Limb (tissue), 2 donors: ENCODE measurements at regions not wholly inside any gene's neighbourhood (a gene's known extent, or its start where the extent isn't known, plus 50 kb on each side); places are given as distances from the start of the nearest gene placed in this dataset.
A peak's percentile ranks its signal among the peaks of the same experiment; 100 is the strongest.

Experiments used
- DNase-seq, 2 donors: peaks; one replicate each; pipeline ENCODE4 v3.0.0-alpha.2; 2016; ENCODE audit errors: extremely low spot score in 2 of 2

DNA sequence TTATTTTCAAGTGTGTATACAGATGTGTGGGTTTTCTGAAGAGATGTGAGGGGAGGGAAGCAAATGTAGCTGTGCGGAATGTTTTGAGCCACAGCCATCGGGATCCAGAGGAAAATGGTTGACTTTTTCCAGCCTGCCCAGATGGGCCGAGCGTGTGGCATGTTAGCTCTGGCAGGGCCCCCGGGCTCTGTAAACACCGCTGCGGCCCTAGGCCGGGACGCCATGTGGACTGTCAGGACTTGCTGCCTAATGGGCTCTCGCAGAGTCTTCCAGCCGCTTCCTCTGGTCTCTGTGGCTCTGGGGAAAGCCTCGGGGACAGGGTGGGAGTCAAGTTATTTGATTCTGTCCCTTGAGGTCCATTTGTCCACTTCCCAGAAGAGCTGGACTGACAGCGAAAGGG lies 109.6 kb upstream of the PTCH1 start:
- DNase-seq = no peak

DNA sequence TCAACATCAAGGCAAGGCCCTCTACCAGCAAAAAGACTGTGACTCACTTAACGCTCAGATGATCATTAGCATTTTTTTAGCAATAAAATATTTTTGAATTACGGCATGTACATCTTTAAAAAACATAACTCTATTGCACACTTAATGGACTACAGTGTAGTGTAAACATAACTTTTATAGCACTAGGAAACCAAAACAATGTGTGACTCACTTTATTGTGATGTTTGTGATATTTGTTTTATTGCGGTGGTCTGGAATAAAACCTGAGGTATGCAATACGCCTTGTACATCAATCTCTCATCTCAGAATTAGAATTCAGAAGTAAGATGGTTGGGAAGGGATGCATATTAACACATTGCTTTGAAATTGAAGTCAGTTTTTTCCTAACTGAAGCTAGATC lies 106.9 kb upstream of the PTCH1 start:
- no peak for DNase-seq

DNA sequence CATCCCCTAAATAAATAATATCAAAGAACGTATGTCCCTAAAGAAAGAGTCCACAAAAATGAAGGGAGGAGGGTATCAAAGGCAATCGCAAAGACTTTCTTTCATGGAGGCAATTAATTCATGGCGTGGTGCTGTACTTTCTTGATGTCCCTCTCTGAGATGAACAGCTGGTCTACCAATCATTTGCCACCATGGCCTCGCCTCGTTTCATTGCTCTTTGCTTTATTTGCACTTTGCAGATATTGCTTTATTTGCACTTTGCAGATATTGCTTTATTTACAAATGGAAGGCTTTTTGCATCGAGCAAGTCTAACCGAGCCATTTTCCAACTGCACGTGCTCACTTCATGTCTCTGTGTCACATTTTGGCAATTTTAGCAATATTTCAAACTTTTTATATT lies 104.0 kb upstream of the PTCH1 start:
- no peak for DNase-seq

DNA sequence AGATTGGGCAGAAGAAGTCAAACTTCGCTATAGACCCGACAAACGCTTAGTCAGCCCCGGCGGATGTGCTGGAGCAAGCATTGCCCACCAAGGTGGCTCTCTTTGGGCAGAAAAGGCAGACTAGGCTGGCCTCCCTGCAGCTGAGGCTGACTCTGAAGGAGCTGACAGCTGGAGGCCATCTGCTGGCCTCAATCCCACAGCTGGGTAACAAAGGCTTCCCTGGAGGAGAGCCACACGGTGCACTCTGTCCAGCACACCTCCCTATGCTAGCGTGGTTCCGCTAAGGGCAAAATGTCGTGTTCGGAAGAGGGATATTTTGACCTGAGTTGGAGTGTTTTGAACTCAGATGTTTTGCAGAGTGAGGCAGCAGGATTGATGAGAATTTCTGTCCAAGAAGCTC lies 103.5 kb upstream of the PTCH1 start:
- DNase-seq = no peak

DNA sequence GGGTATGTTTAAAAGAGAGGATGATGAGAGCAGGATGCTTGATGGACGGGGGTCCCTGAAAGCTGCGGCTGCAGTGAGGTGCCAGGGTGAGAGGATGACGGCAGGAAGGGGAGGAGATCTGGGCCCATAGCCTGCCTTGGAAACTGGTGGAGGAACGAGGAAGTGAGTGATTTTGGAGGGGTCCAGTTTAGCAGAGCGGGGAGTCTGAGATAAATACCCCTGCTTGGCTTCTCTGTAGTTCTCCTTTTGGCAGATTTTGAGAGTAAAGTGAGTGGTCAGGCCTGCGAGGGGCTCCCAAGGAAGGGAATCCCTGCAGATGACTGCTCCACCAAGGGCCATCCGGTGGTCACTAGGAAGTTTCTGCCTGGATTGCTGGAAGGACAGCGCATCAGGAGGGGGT lies 98.5 kb upstream of the PTCH1 start:
- DNase-seq = no peak

DNA sequence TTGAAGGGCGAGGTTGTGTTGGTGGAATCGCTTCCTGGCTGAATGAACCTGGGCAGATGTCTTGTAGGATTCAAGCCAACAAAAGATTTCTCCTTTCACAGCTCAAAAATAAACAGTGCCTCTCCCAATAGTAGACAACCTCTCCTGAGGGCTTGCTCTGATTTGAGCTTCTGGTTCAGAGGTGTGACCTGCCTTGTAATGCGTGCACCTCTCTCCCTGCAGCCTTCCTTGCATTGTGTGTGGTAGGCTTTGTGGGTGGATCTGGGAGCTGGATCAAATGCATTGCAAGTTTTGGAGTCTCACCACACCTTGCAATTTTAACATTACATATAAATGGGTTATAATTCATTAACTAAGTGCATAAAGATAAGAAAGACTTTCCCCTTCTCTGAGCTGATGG lies 96.9 kb upstream of the PTCH1 start:
- no peak for DNase-seq

DNA sequence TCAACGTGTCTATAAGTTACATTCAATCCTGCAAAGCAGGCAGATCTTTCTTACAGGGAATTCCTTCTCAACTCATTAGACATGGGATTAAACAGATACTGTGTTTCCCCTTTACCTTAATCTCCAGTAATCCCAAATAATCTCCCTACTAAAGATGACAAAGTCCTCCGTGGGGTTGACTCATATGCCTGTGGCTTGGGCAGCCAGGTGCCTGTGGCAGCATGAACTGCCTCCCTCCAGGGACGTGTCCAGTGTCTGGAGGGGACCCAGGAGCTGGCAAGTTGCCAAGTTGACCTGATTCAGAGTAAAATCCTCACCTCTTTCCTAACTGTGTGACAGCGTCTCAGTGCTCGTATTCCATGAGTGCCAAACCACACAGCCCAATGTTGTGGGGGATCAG lies 94.6 kb upstream of the PTCH1 start:
- DNase-seq = no peak

DNA sequence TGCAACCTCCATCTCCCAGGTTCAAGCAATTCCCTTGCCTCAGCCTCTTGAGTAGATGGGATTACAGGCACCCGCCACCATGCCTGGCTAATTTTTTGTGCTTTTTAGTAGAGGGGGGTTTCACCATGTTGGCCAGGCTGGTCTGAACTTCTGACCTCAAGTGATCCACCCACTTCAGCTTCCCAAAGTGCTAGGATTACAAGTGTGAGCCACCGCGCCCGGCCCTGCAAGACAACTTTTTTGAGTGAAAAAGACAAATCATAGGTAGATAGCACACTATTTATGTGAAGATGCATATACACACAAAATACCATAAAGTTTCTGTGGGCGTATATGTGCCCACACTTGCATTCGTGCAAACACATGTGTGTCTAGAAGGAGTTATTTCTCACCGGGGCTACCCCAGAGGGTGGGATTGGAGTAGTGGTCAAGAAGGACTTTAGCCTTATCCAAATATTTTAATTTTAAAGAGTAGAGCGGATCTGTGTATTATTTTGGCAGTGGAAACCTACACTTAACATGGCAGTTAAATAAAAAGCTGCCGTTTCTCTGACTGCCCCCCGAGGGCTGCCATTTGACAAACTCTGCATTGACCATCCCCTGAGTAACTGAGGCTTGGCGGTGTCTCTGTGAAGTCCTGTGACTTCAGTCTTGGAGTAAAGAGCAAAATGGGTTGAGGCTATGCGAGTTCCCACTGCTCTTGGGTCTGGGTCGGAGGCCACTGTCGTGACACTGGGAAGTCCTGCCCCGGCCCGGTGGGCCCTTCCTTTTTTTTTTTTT lies 93.4 kb upstream of the PTCH1 start:
- DNase-seq = no peak

DNA sequence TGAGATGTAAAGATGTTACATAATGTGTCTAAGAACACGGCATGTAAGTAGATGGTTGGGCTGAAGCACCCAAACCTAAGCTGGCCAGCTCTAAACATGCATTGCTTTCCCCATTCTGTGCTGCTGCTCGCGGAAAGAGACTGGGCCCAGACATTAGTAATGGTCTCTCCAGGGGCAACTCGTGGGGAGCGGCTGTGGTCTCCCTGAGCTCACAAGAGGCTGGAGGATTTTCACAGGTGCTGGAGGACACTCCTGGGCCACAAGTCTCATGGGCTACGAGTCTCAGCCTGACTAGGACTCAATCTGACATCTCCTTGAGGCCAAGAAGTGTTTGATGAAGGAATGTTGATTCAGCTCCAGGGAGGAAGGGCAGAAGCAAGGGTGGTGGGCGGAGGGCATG lies 92.7 kb upstream of the PTCH1 start:
- DNase-seq = no peak

DNA sequence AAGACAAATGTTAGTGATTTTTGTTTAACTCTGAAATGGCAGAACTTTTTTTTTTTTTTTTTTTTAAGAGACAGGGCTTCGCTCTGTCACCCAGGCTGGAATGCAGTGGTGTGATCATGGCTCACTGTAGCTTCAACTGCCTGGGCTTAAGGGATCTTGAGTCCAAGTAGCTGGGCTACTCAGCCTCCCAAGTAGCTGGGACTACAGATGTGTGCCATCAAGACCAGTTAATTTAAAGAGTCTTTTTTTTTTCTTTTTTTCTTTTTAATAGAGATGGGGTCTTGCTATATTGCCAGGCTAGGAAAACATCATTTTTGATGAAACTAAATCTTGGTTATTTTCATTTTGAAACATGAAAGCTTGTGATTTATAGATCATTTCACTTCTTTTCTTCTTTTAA lies 91.6 kb upstream of the PTCH1 start:
- DNase-seq = no peak

DNA sequence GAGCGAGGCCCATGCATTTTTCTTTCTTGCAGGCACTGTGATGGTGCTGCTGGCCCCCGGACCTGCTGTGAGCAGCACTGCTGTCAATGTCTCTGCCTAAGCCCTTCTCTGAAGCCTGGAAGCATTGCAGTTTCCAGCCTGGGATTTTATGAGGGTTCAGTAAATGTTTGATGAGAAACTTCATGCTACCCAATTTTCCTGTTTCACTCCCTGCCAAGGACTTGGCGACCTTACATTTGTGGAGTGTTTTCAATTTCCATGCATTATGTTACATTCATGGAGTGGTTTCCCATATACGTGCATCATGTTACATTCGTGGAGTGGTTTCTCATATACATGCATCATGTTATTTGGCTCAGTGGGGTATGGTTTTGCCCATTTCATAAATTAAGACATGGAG lies 90.7 kb upstream of the PTCH1 start:
- DNase-seq = no peak

DNA sequence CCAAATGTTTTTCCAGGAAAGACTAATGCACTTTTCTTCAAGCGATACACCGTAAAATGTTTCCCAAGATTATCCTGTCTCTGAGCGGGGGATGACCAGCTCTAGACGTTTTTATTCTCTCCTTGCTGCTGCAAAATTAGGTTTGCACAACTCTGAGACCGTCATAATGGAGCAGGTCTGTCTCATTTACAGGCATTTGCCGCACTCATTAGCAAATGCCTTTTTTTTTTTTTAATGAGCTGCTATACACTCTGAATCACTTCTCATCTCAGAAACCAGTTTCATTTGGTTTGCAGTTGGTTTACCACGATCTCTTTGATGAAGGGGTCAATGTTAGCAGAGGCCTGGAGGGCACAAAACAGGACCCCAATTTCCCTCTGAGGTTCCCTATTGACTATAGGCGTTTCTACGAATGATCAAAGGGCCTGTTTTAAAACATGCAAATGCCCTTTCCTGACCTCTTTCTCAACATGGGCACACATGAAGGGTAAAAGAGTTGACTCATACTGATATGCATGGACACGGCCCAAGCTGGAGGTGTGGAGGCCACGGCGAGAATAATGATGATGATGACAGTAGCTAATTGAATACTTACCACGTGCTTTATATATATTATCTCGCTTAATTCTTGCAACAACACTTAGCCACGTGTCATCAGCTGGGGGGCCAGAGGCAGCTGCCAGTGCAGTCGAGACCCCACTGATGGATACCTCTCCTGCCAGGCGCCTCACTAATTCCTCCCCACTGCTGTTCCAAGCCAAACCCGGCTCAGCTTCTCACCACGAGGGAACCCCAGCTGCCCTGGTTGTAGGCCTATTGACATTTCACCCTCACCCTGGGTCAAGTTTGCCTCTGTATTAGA lies 89.9 kb upstream of the PTCH1 start:
- DNase-seq = no peak

DNA sequence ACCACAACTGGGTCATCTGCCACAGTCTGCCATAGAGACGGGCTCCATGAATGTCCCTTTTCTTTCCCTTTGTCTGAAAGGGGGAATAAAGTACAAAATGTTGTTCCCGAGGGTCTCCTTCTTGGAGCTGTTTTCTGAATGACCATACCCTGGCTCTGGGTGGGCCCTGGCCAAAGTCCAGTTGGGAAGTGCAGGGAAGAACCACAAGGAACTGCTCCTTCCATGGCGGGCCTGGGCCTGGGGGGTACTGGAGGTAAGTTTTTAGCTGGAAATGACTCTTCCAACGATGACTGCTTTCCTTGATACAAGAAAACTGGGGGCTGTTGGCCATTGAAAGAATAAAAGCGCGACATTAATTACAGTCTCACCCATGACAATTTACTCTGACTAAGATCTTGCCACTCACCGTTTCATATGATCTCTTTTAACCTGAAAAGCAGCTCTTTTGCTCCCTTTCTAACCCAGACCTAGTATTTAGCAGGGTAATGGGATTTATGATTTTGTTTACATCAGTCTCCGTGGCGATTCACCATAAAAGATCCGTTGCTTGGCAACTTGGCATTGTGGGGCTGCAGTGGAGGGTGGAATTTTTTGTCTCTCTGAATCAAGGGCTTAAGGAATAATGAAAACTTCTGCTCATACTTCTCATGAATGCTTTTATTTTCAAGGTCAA lies 89.2 kb upstream of the PTCH1 start:
- DNase-seq = peak; percentile 60 to 83

DNA sequence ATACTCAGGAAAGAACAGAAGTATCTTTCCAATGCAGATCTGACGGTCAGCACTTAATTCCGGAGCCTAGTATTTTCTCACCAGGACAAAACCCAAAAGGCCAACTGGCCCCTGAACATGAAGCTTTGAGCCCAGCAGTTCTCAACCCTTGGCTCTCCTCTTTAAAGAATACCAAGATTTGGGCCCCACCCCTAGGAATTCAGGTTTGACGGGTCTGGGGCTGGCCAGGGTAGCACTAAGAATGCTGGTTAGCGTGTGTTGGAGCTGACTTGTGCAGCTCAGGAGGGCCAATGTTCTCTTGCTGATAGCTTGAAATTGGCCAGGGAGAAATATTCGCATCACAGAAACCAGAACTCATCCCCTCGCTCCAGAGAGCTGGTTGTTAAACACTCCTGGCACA lies 88.3 kb upstream of the PTCH1 start:
- DNase-seq = no peak

DNA sequence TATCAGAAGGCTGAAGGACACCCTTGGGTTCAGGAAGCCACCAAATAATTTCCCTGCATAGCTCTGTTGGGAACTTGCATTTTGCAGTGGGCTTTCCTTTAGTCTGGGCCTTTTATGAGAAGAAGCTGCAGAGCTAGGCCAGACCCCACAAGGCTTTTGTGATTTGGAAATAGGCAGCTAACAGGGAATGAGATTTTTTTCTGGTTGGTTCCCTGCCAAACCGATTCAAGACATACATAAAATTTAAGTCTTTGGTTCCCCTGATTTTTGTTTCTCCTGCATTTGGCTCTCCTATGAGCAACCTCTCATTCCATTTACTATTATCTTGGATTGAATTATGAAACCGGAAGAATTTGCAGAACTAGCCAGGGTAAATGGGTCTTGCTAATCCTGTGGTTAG lies 81.5 kb upstream of the PTCH1 start:
- no peak for DNase-seq

DNA sequence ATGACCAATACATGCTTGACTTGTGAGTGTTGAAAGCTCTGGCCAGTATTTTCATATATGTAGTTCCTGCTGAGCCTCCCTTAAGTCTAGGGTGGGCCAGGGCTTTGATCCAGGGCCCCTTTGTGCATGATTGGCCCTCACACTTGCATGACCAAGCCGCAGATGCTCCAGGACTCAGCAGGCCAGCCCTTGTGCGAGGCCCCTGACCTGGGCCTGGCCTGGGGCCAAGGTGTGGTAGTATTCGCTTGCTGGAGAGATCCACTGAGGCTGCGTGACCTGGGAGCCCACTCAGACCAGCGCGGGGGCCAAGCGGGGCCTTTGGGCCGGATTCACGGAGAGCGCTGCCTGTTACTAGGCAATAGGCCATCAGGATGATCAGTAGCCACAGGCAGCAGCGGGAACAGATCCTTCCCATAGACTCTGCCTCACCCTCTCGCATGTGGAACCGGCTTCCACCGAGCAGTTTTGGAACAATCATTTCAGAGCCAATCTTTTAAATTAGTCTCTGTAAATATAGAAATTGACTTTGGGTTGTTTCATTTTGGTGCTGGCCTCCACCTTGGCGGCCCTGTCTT lies 79.0 kb upstream of the PTCH1 start:
- no peak for DNase-seq

DNA sequence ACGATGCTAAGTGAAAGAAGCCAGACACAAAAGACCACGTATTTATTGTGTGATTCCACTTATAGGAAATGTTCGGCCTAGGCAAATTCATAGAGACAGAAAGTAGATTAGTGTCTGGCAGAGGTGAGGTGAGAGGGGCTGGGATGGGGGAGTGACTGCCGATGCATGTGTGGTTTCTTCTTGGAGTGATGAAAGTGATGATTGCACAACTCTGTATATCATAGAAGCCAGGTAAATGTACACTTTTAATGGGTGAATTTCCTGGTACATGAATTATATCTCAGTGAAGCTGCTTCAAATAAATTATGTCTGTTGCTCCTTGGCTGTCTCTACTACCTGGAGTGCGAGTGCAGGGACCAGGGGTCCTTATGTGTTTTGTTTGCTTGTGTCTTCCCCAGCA lies 76.2 kb upstream of the PTCH1 start:
- DNase-seq = no peak

DNA sequence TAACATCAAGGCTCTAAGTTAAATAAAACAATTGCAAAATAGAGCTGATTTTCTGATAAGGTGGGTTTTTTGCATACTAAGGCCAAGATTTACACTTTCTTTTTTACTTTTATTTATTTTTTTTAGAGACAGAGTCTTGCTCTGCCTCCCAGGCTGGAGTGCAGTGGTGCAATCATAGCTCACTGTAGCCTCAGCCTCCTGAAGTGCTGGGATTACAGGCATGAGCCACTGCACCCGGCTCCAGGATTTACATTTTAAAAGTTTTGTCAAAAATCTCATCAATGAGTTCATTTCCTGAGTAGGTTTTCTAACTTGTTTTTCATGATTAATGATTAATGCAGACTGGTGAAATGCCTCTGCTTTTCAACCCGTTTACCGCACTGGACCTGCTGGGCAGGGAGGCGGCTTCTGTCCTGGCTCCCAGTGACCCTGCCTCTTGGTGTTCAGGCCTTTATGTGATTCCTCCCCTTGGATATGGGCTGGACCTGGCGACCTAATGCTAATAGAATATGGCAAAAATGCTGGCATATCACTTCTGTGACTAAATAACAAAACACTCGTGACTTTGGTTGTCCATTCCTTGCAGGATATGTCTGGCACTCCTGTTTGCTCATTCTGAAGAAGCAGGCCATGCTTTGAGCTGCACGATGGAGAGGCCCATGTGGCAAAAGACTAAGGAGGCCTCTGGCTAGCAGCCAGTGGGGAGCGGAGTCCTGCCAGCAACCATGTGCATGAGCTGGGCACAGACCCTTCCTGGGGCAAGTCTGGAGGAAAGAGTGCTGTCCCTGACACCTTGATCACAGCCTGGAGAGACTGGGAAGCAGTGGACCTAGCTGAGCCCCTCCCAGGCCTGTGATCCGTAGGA lies 72.2 kb upstream of the PTCH1 start:
- no peak for DNase-seq

DNA sequence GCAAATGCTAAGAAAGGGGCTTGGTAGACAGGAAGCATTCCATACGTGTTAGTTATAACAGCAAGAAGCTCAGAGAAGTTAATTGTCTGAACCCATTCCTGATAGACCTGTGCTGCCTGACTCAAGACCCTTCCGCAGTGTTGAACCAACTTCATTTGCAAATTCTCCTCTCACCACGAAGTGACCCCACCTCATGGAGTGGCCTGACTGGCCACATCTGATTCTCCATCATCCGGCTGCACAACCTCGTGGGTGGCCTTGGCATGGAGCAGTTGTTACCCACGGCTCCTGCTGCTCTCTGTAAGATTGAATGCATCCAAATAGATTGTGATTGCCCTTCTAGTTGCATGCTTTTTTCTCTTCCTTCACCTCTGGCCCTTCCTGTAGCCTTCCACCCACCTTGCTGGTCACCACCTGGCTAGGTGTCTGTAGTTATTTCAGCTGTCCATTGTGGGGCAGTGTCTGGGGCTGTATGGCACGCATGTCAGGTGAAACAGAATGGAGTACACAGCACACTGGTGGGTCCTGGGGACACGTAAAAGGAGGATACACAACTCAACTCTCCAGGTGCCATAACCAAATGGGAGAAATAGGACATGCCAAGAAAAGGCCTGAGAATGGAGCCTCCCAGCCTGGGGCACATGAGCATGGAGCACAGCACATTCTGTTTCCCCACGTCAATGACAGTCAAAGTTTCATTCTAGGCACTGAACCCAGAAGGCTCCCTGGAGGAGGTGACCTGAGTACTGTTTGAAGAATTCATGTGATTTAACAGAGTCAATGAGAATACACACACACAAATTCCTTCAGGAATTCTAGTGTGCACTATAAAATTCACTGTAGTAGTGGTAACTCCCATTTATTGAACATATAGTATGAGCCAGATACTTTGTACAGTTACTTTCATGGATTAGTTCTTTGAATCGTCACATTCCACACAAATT lies 70.5 kb upstream of the PTCH1 start:
- no peak for DNase-seq

DNA sequence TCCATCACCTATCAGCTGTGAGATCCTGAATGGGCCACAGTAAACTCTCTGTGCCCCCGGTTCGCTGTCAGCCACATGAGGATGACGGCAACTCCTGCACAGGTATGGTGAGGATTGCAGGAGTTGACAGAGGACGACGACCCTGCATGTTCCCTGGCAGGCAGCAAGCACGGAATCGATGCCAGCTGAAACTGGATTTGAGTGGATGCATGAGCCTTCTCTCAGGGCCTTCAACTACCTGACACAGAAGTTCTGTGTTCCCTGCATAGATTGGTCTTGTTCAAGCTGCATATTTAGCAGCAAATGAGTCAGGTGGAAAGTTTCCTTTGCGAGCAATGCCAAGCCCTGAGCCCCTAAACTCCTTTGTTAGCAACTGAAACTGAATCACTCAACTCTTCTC lies 69.6 kb upstream of the PTCH1 start:
- DNase-seq = no peak
